Glutamatergic neuron (in vitro differentiated cells): ENCODE measurements at regions not wholly inside any gene's neighbourhood (a gene's known extent, or its start where the extent isn't known, plus 50 kb on each side); places are given as distances from the start of the nearest gene placed in this dataset.
A peak's percentile ranks its signal among the peaks of the same experiment; 100 is the strongest.

Source experiments
- DNase-seq: peaks from one replicate; pipeline ENCODE4 v3.0.0; 2022
- H3K27ac Mint-ChIP-seq: one replicate; pipeline ENCODE4 v1.8.0; 2020; ENCODE audit warnings: mild to moderate bottlenecking, mixed read lengths, inconsistent platforms; ENCODE audit not compliant: unreplicated experiment
- H3K27me3 Mint-ChIP-seq: one replicate; pipeline ENCODE4 v1.8.0; 2020; ENCODE audit warnings: mild to moderate bottlenecking, moderate library complexity, mixed read lengths, inconsistent platforms; ENCODE audit not compliant: unreplicated experiment
- H3K36me3 Mint-ChIP-seq: one replicate; pipeline ENCODE4 v1.8.0; 2020; ENCODE audit warnings: mild to moderate bottlenecking, mixed read lengths, inconsistent platforms; ENCODE audit not compliant: unreplicated experiment
- H3K4me1 Mint-ChIP-seq: one replicate; pipeline ENCODE4 v1.8.0; 2020; ENCODE audit warnings: mild to moderate bottlenecking, low read depth, mixed read lengths, inconsistent platforms; ENCODE audit not compliant: unreplicated experiment
- H3K4me3 Mint-ChIP-seq: one replicate; pipeline ENCODE4 v1.8.0; 2020; ENCODE audit warnings: mild to moderate bottlenecking, mixed read lengths, inconsistent platforms; ENCODE audit not compliant: unreplicated experiment
- H3K9me3 Mint-ChIP-seq: one replicate; pipeline ENCODE4 v1.8.0; 2020; ENCODE audit warnings: mild to moderate bottlenecking, moderate library complexity, mixed read lengths, inconsistent platforms; ENCODE audit not compliant: unreplicated experiment
- TF ChIP-seq, protein P1 (sequence below): fragments of 200-600 bp; sonication (generic); IDR thresholded peaks from one replicate; pipeline ENCODE4 v1.5.0; 2021; ENCODE audit not compliant: partially characterized antibody, unreplicated experiment

DNA sequence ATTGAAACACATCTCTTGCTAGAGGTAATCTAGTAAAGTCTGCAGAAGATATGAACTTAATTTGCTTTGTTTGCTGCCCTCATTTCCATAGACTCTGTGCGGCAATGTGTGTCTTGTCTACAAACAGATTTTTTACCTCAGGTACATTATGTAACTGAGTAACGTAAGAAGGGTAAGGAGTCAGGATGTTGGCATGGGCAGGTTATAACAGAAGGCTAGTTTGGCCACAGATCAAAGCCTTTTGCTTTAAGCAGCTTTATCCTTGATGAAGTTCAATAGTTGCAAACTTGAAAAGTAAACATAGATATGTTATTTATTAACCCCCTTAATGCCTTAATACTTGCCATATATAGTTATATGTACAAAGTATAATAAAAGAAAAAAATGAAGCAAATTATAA, 391.6 kb upstream of the FKBP1C start:
- TF ChIP-seq, protein P1, sequence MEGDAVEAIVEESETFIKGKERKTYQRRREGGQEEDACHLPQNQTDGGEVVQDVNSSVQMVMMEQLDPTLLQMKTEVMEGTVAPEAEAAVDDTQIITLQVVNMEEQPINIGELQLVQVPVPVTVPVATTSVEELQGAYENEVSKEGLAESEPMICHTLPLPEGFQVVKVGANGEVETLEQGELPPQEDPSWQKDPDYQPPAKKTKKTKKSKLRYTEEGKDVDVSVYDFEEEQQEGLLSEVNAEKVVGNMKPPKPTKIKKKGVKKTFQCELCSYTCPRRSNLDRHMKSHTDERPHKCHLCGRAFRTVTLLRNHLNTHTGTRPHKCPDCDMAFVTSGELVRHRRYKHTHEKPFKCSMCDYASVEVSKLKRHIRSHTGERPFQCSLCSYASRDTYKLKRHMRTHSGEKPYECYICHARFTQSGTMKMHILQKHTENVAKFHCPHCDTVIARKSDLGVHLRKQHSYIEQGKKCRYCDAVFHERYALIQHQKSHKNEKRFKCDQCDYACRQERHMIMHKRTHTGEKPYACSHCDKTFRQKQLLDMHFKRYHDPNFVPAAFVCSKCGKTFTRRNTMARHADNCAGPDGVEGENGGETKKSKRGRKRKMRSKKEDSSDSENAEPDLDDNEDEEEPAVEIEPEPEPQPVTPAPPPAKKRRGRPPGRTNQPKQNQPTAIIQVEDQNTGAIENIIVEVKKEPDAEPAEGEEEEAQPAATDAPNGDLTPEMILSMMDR = no peak
- DNase-seq = no peak
- peaks cover 5% of the 10 kb centered on the region for H3K36me3 Mint-ChIP-seq

DNA sequence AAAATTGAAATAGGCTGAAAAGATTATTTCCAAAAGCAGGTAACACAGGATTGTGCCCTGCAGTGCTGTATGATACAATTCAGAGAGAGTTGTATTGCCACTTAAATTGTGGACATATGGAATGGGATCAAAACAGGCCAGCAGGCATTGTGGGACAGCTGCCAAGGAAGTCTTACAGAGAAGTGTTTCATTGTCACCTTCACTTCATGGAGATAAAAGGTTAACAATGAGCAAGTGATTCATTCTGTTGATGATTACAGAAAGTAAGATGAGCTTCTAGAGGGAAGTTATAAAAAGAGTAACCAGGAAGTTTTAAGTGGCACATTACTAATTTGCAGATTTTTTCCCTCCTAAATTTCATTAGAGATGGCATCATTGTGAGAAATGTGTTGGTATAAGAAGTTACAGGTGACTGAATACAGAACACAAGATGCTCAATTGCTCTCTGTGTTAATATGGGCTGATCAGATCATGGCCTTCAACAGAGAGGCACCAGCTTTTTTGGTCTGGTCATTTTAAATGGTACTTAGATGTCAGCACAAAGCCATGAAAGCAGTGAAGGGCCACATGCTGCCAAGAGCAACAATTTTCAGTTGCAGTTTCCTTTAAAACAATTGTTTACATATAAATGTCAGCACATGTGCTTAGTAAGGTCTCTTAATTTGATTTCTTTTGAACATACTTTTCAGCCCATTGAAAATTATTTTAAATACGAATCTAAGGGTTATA, 402.5 kb upstream of the FKBP1C start:
- H3K4me3 Mint-ChIP-seq = no peak overlapping the region
- no peak overlapping the region for H3K27ac Mint-ChIP-seq
- no peaks in the 10 kb centered on the region for H3K27me3 Mint-ChIP-seq
- no peaks in the 10 kb centered on the region for H3K9me3 Mint-ChIP-seq
- no peaks in the 10 kb centered on the region for H3K36me3 Mint-ChIP-seq
- TF ChIP-seq, protein P1 = no peak
- no peak for DNase-seq
- peaks cover under 1% of the 10 kb centered on the region for H3K4me1 Mint-ChIP-seq

More for the DNA sequence above, 391.6 kb upstream of the FKBP1C start:
- Mint-ChIP-seq H3K27me3 (no peaks in the 10 kb centered on the region), H3K9me3 (no peaks in the 10 kb centered on the region), H3K27ac (no peak overlapping the region), H3K4me3 (no peak overlapping the region), H3K4me1 (no peaks in the 10 kb centered on the region)

DNA sequence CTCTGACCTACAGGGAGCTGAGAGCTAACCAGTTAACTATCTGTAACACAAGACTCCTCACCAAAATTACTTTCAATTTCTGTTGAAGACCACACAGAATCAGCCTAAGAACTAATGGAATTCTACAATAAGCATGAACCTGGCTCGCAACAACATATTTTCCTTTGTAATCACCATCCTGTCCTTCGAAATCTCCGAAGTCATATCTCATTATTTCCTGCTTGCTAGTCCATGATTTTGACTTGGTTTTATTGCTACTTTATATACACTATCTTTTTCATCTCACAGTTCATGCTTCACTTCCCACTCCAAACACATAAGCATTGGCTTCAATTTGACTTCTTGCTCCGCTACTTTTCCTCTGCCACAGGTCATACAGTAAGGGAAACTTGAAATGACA, 405.8 kb upstream of the FKBP1C start:
- no peak overlapping the region for H3K27ac Mint-ChIP-seq
- DNase-seq = no peak
- no peak overlapping the region for H3K4me3 Mint-ChIP-seq
- peaks cover 10% of the 10 kb centered on the region for H3K4me1 Mint-ChIP-seq
- TF ChIP-seq, protein P1 = no peak
- no peaks in the 10 kb centered on the region for H3K36me3 Mint-ChIP-seq
- no peaks in the 10 kb centered on the region for H3K27me3 Mint-ChIP-seq
- H3K9me3 Mint-ChIP-seq = no peaks in the 10 kb centered on the region

DNA sequence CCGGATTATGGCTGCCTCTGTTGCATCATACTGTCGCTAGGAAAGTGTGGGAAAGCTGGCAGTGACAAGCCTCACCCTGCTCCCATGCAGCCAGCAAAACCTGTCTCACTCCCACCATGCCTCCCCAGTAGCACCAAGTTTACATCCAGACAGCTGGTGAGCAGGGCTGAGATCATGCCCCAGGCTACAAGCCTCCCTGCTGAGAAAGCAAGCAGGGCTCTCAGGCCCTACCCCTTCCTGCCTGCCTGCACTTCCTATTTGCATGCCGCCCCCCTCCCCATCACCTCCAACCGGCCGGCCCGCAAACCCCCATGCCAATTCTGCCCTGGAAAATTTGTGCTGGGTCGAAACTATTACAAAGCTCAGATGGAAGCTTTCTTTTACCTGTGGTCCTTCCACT, 408.2 kb upstream of the FKBP1C start:
- DNase-seq = peak; percentile 28
- no peak overlapping the region for H3K4me3 Mint-ChIP-seq
- TF ChIP-seq, protein P1 = no peak
- H3K9me3 Mint-ChIP-seq = no peaks in the 10 kb centered on the region
- no peaks in the 10 kb centered on the region for H3K27me3 Mint-ChIP-seq
- H3K4me1 Mint-ChIP-seq = peaks cover 10% of the 10 kb centered on the region
- no peaks in the 10 kb centered on the region for H3K36me3 Mint-ChIP-seq
- peak overlapping the region; percentile 18 for H3K27ac Mint-ChIP-seq

DNA sequence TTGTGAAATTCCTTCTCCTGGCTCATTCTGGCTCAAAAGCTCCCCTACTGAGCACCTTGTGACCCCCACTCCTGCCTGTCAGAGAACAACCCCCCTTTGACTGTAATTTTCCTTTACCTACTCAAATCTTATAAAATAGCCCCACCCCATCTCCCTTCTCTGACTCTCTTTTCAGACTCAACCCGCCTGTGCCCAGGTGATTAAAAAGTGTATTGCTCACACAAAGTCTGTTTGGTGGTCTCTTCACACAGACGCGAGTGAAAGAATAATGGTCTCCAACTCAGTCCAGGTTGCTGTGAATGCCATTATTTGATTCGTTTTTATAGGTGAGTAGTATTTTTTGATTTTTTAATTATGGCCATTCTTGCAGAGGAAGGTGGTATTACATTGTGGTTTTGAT, 414.1 kb upstream of the FKBP1C start:
- Mint-ChIP-seq H3K4me1 (no peaks in the 10 kb centered on the region), H3K27ac (no peak overlapping the region), H3K9me3 (no peaks in the 10 kb centered on the region), H3K27me3 (no peaks in the 10 kb centered on the region), H3K36me3 (no peaks in the 10 kb centered on the region), H3K4me3 (no peak overlapping the region)
- DNase-seq = no peak
- TF ChIP-seq, protein P1 = no peak
